Left renal cortex interstitium (tissue), 4 donors: ENCODE measurements at regions not wholly inside any gene's neighbourhood (a gene's known extent, or its start where the extent isn't known, plus 50 kb on each side); places are given as distances from the start of the nearest gene placed in this dataset.
"Not testable (repeated sequence)": the region's sequence is repeated elsewhere in the genome, so short reads cannot be mapped to it uniquely, and the experiment has no call there.

Experiments used
- DNase-seq, 4 donors: peaks; one replicate each; pipeline ENCODE4 v3.0.0-alpha.2; 2013; ENCODE audit warnings: low read depth in 4 of 4, low spot score in 2 of 4, missing footprints in 1 of 4

DNA sequence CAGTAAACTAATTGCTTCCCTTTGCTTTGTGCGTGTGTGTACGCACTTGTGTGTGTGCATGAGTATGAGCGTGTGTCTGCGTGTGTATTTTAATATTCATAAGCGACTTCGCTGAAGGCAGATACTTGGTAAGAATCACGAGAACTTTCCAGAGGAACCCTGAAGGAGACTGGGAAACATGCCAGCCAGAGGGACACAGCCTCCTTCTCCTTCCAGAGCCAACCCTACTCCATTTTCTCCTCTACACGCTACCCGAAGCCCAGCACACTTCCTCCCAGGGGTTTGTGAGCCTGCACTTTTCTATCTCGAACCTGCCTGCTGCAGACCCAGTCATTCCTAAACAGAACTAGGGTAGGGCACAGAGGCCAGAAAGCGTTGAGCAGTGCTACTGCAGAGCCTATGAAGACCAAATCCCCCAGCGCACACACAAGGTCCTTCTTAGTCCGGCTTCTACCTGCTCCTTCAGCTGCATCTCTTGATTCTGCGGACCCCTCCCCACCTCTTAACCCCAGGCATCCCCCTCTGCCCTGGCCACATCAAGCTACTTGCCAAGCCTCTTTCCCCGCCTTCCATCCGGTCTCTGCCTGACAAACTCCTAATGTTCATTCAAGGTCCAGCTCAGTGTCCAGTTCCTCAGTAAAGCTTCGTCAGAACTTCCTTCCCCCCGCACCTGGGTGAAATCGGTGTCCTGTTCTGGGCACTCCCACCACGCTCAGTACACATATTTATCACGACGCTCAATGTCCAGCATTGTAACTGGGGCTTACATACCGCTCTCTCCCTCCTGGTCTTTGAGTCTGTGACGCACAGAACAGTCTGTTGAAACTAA lies 191.8 kb downstream of the FAM43A start:
- no peak for DNase-seq

GRCh38 chr3:194879126-194879877 lies 193.6 kb downstream of the FAM43A start:
- no peak for DNase-seq

- DNase-seq, result no peak
These were observed 194.6 kb downstream of the FAM43A start for GRCh38 chr3:194879991-194880939.

GRCh38 chr3:194880940-194881925 lies 195.6 kb downstream of the FAM43A start:
- DNase-seq, result no peak

DNA sequence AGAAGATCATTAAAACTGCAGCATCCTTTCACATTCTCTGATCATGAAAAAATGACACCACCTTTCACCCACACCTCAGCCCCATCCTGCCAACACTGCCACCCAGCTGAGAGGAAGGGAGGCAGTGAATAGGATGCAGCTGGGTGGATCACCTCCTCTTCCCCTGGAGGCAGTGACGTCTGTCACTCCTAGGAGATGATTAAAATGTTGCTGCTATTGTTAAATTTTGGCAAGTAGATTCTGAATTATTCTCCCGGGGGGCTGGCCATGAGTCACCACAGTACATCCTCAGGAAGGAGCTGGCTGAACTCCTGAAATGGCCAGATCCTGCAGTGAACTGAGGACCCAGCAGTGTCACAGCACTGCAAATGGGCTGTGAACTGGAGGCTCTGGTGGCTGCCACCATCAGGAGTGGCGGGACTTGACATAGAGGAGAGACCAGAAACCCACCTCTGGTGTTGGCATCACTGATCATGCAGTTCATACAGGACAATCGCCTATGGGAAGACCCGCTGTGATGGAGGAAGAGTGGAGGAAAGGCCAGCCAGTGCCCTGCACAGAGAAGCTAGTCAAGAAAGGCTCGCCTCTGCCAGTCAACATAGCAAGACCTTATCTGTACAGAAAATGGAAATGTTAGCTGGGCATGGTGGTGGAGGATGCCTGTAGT lies 199.1 kb downstream of the FAM43A start:
- no peak for DNase-seq

GRCh38 chr3:194885766-194886165 lies 200.1 kb downstream of the FAM43A start:
- DNase-seq, result no peak

DNA sequence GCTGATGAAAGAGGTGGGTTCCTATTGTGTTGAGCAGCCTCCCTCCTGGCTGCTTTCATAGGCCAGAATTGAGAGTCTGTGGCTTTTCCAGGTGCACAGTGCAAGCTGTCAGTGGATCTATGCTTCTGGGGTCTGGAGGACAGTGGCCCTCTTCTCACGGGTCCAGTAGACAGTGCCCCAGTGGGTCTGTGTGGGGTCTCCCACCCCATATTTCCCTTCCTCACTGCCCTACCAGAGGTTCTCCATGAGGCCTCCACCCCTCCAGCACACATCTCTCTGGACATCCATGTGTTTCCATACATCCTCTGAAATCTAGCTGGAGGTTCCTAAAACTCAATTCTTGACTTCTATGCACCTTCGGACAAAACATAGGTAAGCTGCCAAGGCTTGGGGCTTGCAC lies 201.2 kb downstream of the FAM43A start:
- no peak for DNase-seq

DNA sequence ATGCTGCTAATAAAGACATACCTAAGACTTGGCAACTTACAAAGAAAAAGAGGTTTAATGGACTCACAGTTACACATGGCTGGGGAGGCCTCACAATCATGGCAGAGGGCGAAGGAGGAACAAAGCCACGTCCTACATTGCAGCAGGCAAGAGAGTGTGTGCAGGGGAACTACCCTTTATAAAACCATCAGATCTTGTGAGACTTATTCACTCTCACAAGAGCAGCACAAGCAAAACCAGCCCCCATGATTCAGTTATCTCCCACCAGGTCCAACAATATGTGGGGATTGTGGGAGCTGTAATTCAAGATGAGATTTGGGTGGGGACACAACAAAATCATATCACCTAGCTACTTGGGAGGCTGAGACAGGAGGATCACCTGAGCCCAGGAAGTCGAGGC lies 202.4 kb downstream of the FAM43A start:
- DNase-seq, result not testable (repeated sequence)

- DNase-seq, result no peak
These were observed 203.2 kb downstream of the FAM43A start for GRCh38 chr3:194888916-194889315.

GRCh38 chr3:194890091-194890490 lies 204.4 kb downstream of the FAM43A start:
- DNase-seq, result no peak

- DNase-seq, result no peak
These were observed 207.7 kb downstream of the FAM43A start for GRCh38 chr3:194893121-194893987.

- DNase-seq, result no peak
These were observed 208.9 kb downstream of the FAM43A start for GRCh38 chr3:194894538-194894937.

GRCh38 chr3:194900854-194901522 lies 215.3 kb downstream of the FAM43A start:
- DNase-seq, result no peak

DNA sequence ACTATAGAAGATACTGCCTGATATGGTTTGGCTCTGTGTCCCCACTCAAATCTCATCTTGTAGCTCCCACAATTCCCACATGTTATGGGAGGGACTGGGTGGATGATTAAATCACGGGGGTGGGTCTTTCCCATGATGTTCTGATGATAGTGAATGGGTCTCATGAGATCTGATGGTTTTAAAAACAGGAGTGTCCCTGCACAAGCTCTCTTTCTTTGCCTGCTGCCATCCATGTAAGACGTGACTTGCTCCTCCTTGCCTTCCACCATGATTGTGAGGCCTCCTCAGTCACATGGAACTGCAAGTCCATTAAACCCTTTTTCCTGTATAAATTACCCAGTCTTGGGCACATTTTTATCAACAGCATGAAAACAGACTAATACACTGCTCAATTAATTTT lies 217.8 kb downstream of the FAM43A start:
- not testable (repeated sequence) for DNase-seq

GRCh38 chr3:194904999-194905398 lies 219.3 kb downstream of the FAM43A start:
- DNase-seq, result not testable (repeated sequence)

- no peak for DNase-seq
These were observed 220.0 kb downstream of the FAM43A start for GRCh38 chr3:194905696-194906095.

- no peak for DNase-seq
These were observed 220.5 kb downstream of the FAM43A start for GRCh38 chr3:194906229-194906629.
